ENCODE measurements at regions not wholly inside any gene's neighbourhood (a gene's known extent, or its start where the extent isn't known, plus 50 kb on each side); places are given as distances from the start of the nearest gene placed in this dataset.

DNA sequence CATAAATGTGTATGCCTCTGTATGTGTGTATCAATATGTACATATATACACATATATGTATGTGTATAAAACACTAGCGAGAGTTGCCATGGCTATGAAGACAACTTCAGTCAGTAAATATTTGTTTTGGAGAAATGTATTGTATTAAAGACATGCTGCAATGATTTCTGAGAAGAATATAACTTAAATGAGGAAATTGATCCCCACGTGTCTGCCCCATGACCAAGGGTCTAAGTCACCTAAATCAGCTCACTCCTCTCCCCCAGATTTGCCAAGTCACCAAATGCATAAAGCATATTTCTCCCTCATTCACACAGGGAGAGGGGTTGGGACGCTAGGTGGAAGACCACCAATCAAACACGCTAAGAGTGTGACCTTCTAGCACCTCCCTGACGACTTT, 58.3 kb upstream of the LYST start:
- no peak for DNase-seq

DNA sequence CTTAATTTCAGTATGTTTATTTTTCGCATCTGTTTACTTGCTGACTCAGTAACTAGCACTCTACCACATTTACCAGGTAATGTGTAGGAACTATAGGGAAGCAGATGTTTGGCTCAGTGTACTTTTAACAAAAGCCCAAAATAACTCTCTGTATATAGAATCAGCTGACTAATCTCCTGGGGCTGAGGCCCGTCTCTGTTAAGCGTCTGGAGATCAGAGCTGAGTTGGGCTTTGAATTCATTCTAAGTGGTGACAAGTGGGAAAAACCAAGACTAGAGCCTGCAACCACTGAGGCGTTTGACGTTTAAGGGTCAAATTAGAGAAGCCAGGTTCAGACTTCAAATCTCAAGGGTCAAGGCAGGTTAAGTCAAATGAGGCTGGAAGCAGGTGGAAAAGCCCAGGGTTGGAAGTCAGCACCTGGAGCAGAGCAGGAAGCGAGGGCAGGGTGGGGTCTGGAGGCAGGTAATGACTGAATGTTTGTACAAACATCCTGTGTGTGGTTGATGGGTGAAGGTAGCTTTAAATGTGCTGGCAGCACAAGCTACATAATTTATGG, 56.8 kb upstream of the LYST start:
- no peak for DNase-seq

DNA sequence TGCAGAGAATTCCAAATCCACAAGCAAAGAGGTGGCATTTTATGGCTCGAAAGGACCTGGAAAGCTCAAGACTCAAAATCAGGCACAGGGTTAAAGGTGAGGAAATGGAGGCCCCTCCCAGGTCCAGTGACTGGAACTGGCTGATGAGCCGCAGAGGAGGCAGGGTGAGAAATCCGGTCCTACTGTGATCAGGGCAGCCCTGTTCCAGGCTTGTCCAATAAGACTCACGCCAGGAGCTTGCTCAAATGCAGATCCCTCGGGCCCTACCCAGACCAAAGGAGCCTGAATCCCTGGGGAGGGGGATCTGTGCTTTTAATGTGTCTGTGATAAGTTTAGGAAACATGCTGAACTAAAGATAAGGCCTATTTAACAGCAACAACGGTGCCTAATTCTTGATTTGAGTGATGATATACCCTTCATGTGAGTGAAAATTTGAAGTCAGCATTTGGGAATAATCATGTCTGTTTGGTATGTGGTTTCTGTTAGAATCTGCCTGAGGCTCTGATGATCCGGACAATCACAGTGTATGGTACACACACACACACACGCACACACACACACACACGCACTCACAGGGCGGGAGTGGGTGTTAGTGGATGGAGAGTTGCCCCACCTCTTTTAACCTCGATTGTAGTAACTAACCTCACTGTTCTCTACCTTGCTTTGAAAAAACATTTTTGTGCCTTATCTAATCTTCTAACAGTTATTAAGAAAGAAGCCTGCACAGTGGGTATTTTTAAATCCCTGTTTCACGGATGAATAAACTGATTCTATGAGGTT, 54.1 kb upstream of the LYST start:
- no peak for DNase-seq

DNA sequence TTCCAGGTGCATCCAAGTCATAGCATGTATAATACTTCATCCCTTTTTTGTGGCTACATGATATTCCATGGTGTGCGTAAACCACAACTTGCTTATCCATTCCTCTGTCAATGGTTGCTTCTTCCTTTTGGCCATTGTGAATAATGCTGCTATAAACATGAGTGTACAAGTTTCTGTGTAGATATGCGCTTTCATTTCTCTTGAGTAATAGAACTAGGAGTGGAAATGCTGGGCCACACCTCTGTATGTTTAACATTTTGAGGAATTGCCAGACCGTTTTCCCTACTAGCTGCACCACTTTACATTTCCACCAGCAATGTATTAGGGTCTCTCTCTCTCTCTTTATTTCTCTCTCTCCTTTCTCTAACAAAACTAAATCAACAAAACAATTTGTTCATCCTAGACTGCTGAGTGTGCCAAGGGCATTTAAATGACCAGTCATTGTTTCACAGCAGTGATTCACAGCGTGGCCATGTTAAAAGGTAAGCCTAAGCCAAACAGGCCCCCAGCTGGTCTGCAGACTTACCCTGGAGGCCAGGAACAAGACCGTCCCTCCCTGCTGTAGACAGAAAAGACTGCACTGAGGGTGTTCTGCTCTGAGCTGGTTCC, 53.2 kb upstream of the LYST start:
- DNase-seq: no peak

DNA sequence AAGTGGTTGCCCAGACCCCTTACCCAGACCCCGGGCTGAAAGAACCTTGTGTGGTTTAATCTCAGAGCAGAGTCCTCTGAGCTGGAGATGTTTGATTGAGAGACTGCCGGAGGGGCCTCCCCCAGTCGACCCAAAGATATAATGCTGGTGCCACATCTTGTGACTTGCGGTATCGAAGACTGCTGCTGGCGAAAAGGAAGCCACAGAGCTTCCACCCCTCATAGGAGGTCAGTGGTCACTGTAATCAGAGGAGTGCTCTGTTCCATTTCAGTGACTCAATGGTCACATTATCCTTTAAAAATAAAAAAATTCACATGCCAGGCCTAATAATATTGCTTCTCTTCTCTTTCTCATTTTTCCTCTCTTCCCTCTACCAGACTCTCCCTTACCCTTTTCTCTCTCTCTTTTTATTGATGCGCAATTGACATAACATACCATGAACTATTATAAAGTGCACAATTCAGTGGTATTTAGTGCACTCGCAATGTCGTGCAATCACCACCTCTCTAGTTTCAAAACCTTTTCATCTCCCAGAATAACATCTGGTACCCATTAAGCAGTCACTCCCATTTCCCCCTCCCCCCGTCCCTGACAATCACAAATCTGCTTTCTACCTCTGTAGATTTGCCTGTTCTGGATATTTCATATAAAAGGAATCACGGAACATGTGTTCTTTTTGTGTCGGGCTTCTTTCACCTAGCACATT, 52.6 kb upstream of the LYST start:
- no peak for DNase-seq

DNA sequence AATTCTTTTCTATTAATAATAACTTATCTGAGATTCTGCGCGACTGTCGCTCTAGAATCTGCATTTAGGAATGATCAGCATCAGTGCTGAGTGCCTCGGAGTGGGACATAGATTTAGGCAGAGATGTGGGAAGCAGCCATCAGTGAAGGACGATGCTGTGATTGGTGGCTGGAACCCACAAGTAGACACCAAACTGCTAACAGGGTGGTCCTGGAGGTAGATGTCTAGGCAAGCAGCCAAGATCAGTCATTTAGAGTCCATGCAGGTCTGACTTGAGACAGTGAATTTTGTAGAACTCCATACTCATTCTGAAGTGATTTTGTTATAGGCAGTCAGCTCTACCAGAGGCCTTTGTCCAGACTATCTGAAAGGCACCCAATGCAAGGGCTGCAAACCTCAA, 51.8 kb upstream of the LYST start:
- no peak for DNase-seq

DNA sequence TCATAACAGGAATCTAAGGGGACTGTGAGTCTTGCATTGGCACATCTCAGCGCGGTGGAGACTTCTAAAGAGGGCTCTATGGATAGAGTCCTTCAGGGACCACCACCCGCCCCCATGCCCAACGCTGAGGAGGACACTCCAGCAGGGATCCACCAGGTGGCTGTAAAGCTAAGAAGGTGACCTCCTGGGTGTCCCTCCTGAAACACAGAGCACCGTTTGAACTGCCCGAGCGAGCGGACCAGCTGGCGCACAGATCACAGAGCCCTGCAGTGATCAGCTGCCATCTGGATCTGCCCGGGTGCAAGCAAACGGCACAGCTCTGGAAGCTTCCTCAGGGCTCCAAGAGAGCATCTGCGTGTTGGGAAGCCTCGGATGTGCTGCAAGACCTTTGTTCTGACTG, 51.3 kb upstream of the LYST start:
- no peak for DNase-seq

DNA sequence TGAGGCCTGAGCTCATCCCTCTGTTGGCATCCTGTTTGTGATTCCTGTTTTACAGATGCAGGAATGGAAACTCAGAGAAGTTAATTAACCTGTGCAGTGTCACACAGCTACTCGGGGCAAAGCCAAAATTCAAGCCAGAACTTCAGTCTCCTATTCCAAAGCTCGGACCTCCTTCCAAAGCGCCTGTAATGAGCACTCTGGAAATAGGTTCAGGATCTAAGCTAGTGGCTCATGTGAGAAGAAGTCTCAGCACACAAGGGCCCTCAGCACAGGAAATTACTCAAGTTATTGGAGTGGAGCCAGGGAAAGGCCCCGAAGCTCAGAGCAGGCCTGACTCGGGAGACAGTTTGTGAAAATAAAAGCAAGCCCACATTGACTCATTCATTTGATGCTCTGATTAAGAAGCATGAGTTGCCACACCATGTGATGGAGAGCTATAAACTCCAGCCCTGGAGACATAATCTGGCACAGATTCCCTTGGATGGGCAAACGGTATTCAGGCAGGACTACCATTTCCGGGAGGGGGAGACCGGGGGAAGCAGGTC, 50.6 kb upstream of the LYST start:
- DNase-seq: peak; percentile 73
